SK-N-SH (cell line): ENCODE measurements at regions not wholly inside any gene's neighbourhood (a gene's known extent, or its start where the extent isn't known, plus 50 kb on each side); places are given as distances from the start of the nearest gene placed in this dataset.

Source experiments
- CTCF ChIA-PET: fragments of 300-600, 350-600 bp; formaldehyde crosslinking; extraction: SDS; loops from one replicate; lab custom pipeline; 2021; lab: Yijun Ruan, JAX
- POLR2A ChIA-PET: fragments of 350-600 bp; sonication (Branson Sonifier 250); formaldehyde crosslinking; extraction: SDS; loops from one replicate; lab custom pipeline; 2020; ENCODE audit warnings: antibody characterized with exemption, inconsistent platforms; lab: Yijun Ruan, JAX
- DNase-seq: peaks from one replicate; pipeline ENCODE4 v3.0.0; 2012
- H2AFZ ChIP-seq: fragments of 200-600 bp; sonication (generic); 2 replicates; pipeline ENCODE4 v1.8.1; 2016; ENCODE audit warnings: antibody characterized with exemption, mild to moderate bottlenecking, low read depth
- H3F3A ChIP-seq: fragments of 200-600 bp; sonication (generic); replicated peaks from 2 replicates; pipeline ENCODE3; 2016; ENCODE audit warnings: antibody characterized with exemption, mild to moderate bottlenecking; ENCODE audit not compliant: insufficient read depth
- H3K27ac ChIP-seq, 2 experiments: fragments of 200-500 bp in 1 of 2; fragments of 200-600 bp in 1 of 2; sonication (Bioruptor generic) in 1 of 2; sonication (generic), shearing (Covaris generic) in 1 of 2; 2 replicates each; pipeline versions ENCODE4 v1.5.1 to v1.6.1; 2014 to 2016; ENCODE audit warnings: low read depth in 2 of 2, inconsistent platforms in 1 of 2, low read length in 1 of 2, mild to moderate bottlenecking in 1 of 2, mixed read lengths in 1 of 2
- H3K27me3 ChIP-seq: fragments of 200-600 bp; sonication (generic), shearing (Covaris generic); 2 replicates; pipeline ENCODE4 v1.6.1; 2016; ENCODE audit warnings: mixed run types; ENCODE audit not compliant: insufficient read depth
- H3K36me3 ChIP-seq, 2 experiments: fragments of 200-500 bp in 1 of 2; fragments of 200-600 bp in 1 of 2; sonication (Bioruptor generic) in 1 of 2; sonication (generic) in 1 of 2; replicated peaks in 1 of 2; 2 replicates each; pipeline versions ENCODE3 to v1.5.1; 2014 to 2016; ENCODE audit warnings: low read length in 1 of 2, mild to moderate bottlenecking in 1 of 2; ENCODE audit not compliant: insufficient read depth in 2 of 2, control insufficient read depth in 1 of 2
- H3K4me1 ChIP-seq, 2 experiments: fragments of 200-500 bp in 1 of 2; fragments of 200-600 bp in 1 of 2; sonication (Bioruptor generic) in 1 of 2; sonication (generic), shearing (Covaris generic) in 1 of 2; 2 replicates each; pipeline versions ENCODE4 v1.5.1 to v1.6.1; 2014 to 2016; ENCODE audit warnings: low read depth in 1 of 2, low read length in 1 of 2, mixed run types in 1 of 2; ENCODE audit not compliant: insufficient read depth in 2 of 2, control insufficient read depth in 1 of 2
- H3K4me2 ChIP-seq: fragments of 200-600 bp; sonication (generic), shearing (Covaris generic); 2 replicates; pipeline ENCODE4 v1.6.1; 2017; ENCODE audit warnings: mixed run types
- H3K4me3 ChIP-seq, 2 experiments: fragments of 200-500 bp in 1 of 2; fragments of 200-600 bp in 1 of 2; sonication (Bioruptor generic) in 1 of 2; sonication (generic), shearing (Covaris generic) in 1 of 2; 2 replicates each; pipeline versions ENCODE4 v1.5.1 to v1.8.1; 2014 to 2016; ENCODE audit warnings: low read depth in 2 of 2, inconsistent platforms in 1 of 2, low read length in 1 of 2, mild to moderate bottlenecking in 1 of 2, mixed read lengths in 1 of 2, moderate library complexity in 1 of 2
- H3K79me2 ChIP-seq: fragments of 200-600 bp; sonication (generic); 2 replicates; pipeline ENCODE4 v1.8.1; 2017; ENCODE audit warnings: mild to moderate bottlenecking; ENCODE audit not compliant: insufficient read depth
- H3K9ac ChIP-seq: fragments of 200-600 bp; sonication (generic); 2 replicates; pipeline ENCODE4 v1.6.1; 2017; ENCODE audit warnings: mixed run types
- H3K9me2 ChIP-seq: fragments of 200-600 bp; sonication (generic); 2 replicates; pipeline ENCODE4 v1.6.1; 2017; ENCODE audit warnings: mixed run types
- H3K9me3 ChIP-seq: fragments of 200-600 bp; sonication (generic); 2 replicates; pipeline ENCODE4 v1.6.1; 2017; ENCODE audit warnings: mixed run types, mild to moderate bottlenecking, moderate library complexity
- H4K20me1 ChIP-seq: fragments of 200-600 bp; sonication (generic); 2 replicates; pipeline ENCODE4 v1.6.1; 2017; ENCODE audit warnings: mild to moderate bottlenecking, mixed run types; ENCODE audit not compliant: insufficient read depth
- EP300 ChIP-seq, 2 experiments: IDR thresholded peaks; 2 replicates each; pipeline versions ENCODE4 v1.4.0 to v1.6.1; 2012; ENCODE audit warnings: borderline replicate concordance in 1 of 2, low read depth in 1 of 2, low read length in 1 of 2
- FOSL2 ChIP-seq: IDR thresholded peaks from 2 replicates; pipeline ENCODE4 v1.4.0; 2012; ENCODE audit warnings: low read depth, mild to moderate bottlenecking, moderate library complexity, borderline replicate concordance
- GABPA ChIP-seq: IDR thresholded peaks from 2 replicates; pipeline ENCODE4 v1.4.0; 2012; ENCODE audit warnings: low read depth, mild to moderate bottlenecking
- JUND ChIP-seq: IDR thresholded peaks from 2 replicates; pipeline ENCODE4 v1.4.0; 2012
- MXI1 ChIP-seq: IDR thresholded peaks from 2 replicates; pipeline ENCODE4 v1.6.1; 2012; ENCODE audit warnings: mild to moderate bottlenecking, low read depth, low read length, improper control_type of control experiment
- NRF1 ChIP-seq: IDR thresholded peaks from 2 replicates; pipeline ENCODE4 v1.6.1; 2012; ENCODE audit warnings: low read depth, mild to moderate bottlenecking, low read length
- RCOR1 ChIP-seq: fragments of 150-350 bp; IDR thresholded peaks from 2 replicates; pipeline ENCODE4 v1.6.1; 2017; ENCODE audit warnings: antibody characterized with exemption, low read length
- TCF12 ChIP-seq: IDR thresholded peaks from 2 replicates; pipeline ENCODE4 v1.4.0; 2012
- YY1 ChIP-seq: IDR thresholded peaks from 2 replicates; pipeline ENCODE4 v1.4.0; 2012; ENCODE audit warnings: low read depth, mild to moderate bottlenecking
- WGBS: methylation state at CpG from one replicate; pipeline ENCODE4 v1.1.6; 2017; ENCODE audit warnings: low lambda C conversion rate; 5-methylcytosine and 5-hydroxymethylcytosine counted together
- TF ChIP-seq, protein P1 (sequence below): IDR thresholded peaks from 2 replicates; pipeline ENCODE4 v1.4.0; 2012; ENCODE audit warnings: low read depth
- TF ChIP-seq, protein P2 (sequence below): IDR thresholded peaks from 2 replicates; pipeline ENCODE4 v1.4.0; 2012; ENCODE audit warnings: low read depth, borderline replicate concordance

DNA sequence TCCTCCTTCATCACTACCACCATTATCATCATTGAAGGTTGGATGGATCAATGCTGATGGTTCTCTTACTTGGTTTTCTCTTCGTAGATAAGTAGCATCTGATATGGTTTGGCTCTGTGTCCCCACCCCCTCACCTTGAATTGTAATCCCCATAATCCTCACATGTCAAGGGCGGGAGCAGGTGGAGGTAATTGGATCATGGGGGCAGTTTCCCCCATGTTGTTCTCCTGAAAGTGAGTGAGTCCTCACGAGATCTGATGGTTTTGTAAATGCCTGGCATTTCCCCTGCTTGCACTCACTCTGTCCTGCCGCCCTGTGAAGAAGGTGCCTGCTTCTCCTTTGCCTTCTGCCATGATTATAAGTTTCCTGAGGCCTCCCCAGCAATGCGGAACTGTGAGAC is 172.4 kb upstream of the PWP1 start (continued):
- TF ChIP-seq JUND: no peak
- TF ChIP-seq GABPA: no peak
- TF ChIP-seq TCF12: no peak
- no peak for TF ChIP-seq MXI1
- TF ChIP-seq EP300 (IDR thresholded peaks at IDR 0.05; ENCODE audit: borderline replicate concordance in 1 of 2, low read depth in 1 of 2, low read length in 1 of 2): no peak
- TF ChIP-seq YY1: no peak
- TF ChIP-seq RCOR1: no peak
- TF ChIP-seq, protein P1, sequence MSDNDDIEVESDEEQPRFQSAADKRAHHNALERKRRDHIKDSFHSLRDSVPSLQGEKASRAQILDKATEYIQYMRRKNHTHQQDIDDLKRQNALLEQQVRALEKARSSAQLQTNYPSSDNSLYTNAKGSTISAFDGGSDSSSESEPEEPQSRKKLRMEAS: no peak
- no peak for TF ChIP-seq FOSL2
- TF ChIP-seq NRF1: no peak

DNA sequence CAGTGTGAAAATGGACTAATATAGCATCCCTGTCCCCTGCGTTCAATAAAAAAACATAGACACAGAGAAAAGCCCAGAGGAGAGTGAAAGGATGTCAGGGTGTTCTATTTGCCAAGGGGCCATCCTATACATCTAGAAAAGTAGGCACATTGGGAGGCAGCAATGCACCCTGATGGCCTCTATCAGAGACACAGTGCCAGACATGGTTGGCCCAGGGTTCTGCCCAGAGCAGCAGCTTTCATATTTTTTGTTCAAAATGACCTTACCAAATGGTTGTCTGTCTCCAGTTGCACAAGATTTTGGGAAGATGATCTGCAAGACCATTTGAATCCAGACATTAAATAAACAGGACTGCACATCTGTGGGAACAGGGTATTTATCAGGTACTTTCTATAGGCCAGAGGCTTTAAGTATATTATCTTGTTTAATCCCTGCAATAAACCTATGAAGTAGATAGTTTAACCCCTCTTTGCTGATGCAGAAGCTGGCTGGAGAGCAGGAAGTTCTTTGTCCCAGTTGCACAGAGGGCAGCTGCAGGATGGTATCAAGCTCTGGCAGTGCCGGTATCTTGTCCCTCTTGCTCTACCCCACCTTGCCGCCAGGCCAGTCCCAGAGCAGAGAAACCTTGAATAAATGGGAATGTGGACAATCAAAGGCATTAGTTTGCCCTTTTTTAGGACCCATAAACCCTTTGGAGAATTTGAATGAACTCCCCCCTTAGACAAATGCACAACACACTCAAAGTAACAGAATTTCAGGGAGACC is 171.8 kb upstream of the PWP1 start:
- Histone ChIP-seq H4K20me1 (no peaks in the 10 kb centered on the region), H3K4me2 (no peak overlapping the region), H3K9me2 (no peaks in the 10 kb centered on the region), H3K27ac (no peak overlapping the region), H3K9me3 (no peaks in the 10 kb centered on the region), H3F3A (peaks cover 25% of the 10 kb centered on the region), H3K36me3 (no peaks in the 10 kb centered on the region), H2AFZ (no peak overlapping the region), H3K9ac (no peak overlapping the region), H3K4me3 (no peak overlapping the region), H3K79me2 (no peaks in the 10 kb centered on the region), H3K27me3 (no peaks in the 10 kb centered on the region), H3K4me1 (peaks cover 4 to 14% of the 10 kb centered on the region in 2 experiments; a peak in 2 of 4 replicates)
- no peak for DNase-seq
- WGBS: 91% methylated on average over 3 of the region's 3 CpGs
- TF ChIP-seq FOSL2: no peak
- ChIA-PET POLR2A (no interaction called here), CTCF (no interaction called here)

DNA sequence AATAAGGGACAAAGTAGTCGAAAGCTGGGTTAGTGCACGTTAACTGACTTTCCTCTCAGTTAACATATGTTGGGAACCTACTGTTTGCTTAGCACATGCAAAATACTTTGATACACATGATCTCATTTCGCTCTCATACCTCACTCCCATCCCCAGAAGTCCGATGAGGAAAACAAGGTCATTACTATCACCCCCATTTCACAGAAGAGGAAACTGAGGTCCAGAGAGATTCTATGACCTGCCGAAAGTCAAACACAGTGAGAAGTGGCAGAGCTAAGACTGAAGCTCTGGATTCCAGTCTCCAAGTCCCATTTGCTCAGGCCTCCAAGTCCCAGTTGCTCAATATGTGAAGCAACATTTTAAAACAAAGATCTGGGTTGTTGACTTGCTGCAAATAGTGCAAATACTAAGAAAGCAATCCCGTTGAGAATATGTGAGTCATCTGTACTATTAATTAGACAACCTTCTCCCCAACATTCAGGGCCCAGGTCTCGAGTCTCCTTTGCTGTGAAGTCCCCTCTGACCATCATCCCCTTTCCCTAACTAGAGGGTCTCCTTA is 170.6 kb upstream of the PWP1 start:
- peak overlapping the region; percentile 21; the same call in 1 of the 2 replicates for H2AFZ ChIP-seq
- H3K4me1 ChIP-seq: peaks cover 3 to 14% of the 10 kb centered on the region in 2 experiments; a peak in 2 of 4 replicates
- H3K27ac ChIP-seq: peak overlapping the region in 1 of 2 experiments; percentile 81; a peak in 2 of 4 replicates
- H3K9me2 ChIP-seq: no peaks in the 10 kb centered on the region
- H3F3A ChIP-seq: peaks cover 25% of the 10 kb centered on the region
- no peaks in the 10 kb centered on the region for H4K20me1 ChIP-seq
- TF ChIP-seq, protein P2, sequence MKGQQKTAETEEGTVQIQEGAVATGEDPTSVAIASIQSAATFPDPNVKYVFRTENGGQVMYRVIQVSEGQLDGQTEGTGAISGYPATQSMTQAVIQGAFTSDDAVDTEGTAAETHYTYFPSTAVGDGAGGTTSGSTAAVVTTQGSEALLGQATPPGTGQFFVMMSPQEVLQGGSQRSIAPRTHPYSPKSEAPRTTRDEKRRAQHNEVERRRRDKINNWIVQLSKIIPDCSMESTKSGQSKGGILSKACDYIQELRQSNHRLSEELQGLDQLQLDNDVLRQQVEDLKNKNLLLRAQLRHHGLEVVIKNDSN: no peak
- TF ChIP-seq, protein P1: no peak
- no peak for TF ChIP-seq NRF1
- H3K36me3 ChIP-seq: no peaks in the 10 kb centered on the region
- ChIA-PET CTCF (no interaction called here), POLR2A (no interaction called here)
- H3K4me3 ChIP-seq: no peak overlapping the region; a peak in 1 of 4 replicates
- 71% methylated on average over 7 of the region's 7 CpGs for WGBS
- DNase-seq: no peak
- H3K27me3 ChIP-seq: no peaks in the 10 kb centered on the region
- peak overlapping the region; percentile 24; the same call in 1 of the 2 replicates for H3K9ac ChIP-seq
- H3K79me2 ChIP-seq: no peaks in the 10 kb centered on the region
- H3K9me3 ChIP-seq: no peaks in the 10 kb centered on the region
- peak overlapping the region; percentile 62 for H3K4me2 ChIP-seq
